HCT116 (cell line): ENCODE measurements at regions not wholly inside any gene's neighbourhood (a gene's known extent, or its start where the extent isn't known, plus 50 kb on each side); places are given as distances from the start of the nearest gene placed in this dataset.

Source experiments
- ATAC-seq: fragments of 200-7000 bp; cut with Tn5 transposase; 2 replicates; pipeline ENCODE4 v1.9.1; 2020; ENCODE audit warnings: mild to moderate bottlenecking, moderate library complexity
- BruUV-seq: library from RNA; stranded (reverse); fragments of 400-500 nt; replicated peaks from 2 replicates; lab custom pipeline; 2021; lab: Mats Ljungman, UMichigan
- CTCF ChIA-PET: fragments of 300-600 bp; sonication (Branson Sonifier 250); formaldehyde crosslinking; loops from one replicate; lab custom pipeline; 2021; ENCODE audit warnings: antibody characterized with exemption; lab: Charles Lee
- POLR2A ChIA-PET: fragments of 300-600, 350-600 bp; sonication (Branson Sonifier 250); formaldehyde crosslinking; loops from one replicate; lab custom pipeline; 2021; ENCODE audit warnings: antibody characterized with exemption; lab: Charles Lee
- RAD21 ChIA-PET, 2 experiments: fragments of 300-600 bp; sonication (Branson Sonifier 250); formaldehyde crosslinking; loops; one replicate each; lab custom pipeline; 2023; ENCODE audit warnings: low total read pairs in 2 of 2; ENCODE audit not compliant: uncharacterized antibody in 2 of 2, unreplicated experiment in 2 of 2, low non-redundant PET in 1 of 2; lab: Charles Lee
- DNase-seq: peaks from one replicate; pipeline ENCODE4 v3.0.0-alpha.2; 2010; ENCODE audit warnings: low read depth, low spot score
- H2AFZ ChIP-seq: fragments of 200-600 bp; shearing (Covaris generic), sonication (generic); 2 replicates; pipeline ENCODE4 v1.6.1; 2017; ENCODE audit warnings: low read depth, mixed run types, mixed read lengths, antibody characterized with exemption, low read length; ENCODE audit not compliant: poor library complexity, severe bottlenecking
- H3K27ac ChIP-seq: 2 replicates; pipeline ENCODE4 v1.5.1; 2012; ENCODE audit warnings: low read depth, low read length
- H3K27me3 ChIP-seq: fragments of 200-600 bp; sonication (generic); 2 replicates; pipeline ENCODE4 v1.6.1; 2016; ENCODE audit warnings: mixed run types, low read length, mixed read lengths; ENCODE audit not compliant: insufficient read depth
- H3K36me3 ChIP-seq, 2 experiments: fragments of 200-500 bp in 1 of 2; fragments of 200-600 bp in 1 of 2; sonication (Bioruptor generic) in 1 of 2; sonication (generic) in 1 of 2; 2 replicates each; pipeline versions ENCODE4 v1.5.1 to v1.6.1; 2014 to 2016; ENCODE audit warnings: low read length in 2 of 2, inconsistent platforms in 1 of 2, mixed read lengths in 1 of 2, mixed run types in 1 of 2; ENCODE audit not compliant: insufficient read depth in 2 of 2, control insufficient read depth in 1 of 2
- H3K4me1 ChIP-seq, 2 experiments: fragments of 200-600 bp in 1 of 2; sonication (generic) in 1 of 2; 2 replicates each; pipeline versions ENCODE4 v1.5.1 to v1.6.1; 2012 to 2017; ENCODE audit warnings: low read length in 2 of 2, inconsistent platforms in 1 of 2, mild to moderate bottlenecking in 1 of 2, mixed read lengths in 1 of 2, mixed run types in 1 of 2, moderate library complexity in 1 of 2; ENCODE audit not compliant: insufficient read depth in 2 of 2, control insufficient read depth in 1 of 2
- H3K4me2 ChIP-seq: fragments of 200-600 bp; sonication (generic); 2 replicates; pipeline ENCODE4 v1.6.1; 2017; ENCODE audit warnings: mixed run types, low read length, mixed read lengths
- H3K4me3 ChIP-seq, 2 experiments: fragments of 200-600 bp in 1 of 2; sonication (generic) in 1 of 2; replicated peaks in 1 of 2; 2 replicates each; pipeline ENCODE4 v1.5.1; 2011 to 2016; ENCODE audit warnings: low read length in 2 of 2, control low read depth in 1 of 2, low read depth in 1 of 2, mild to moderate bottlenecking in 1 of 2, mixed read lengths in 1 of 2, mixed run types in 1 of 2
- H3K79me2 ChIP-seq: fragments of 200-600 bp; sonication (generic); 2 replicates; pipeline ENCODE4 v1.6.1; 2017; ENCODE audit warnings: mild to moderate bottlenecking, mixed run types, low read length, moderate library complexity, mixed read lengths; ENCODE audit not compliant: insufficient read depth
- H3K9ac ChIP-seq: fragments of 200-600 bp; sonication (generic); 2 replicates; pipeline ENCODE4 v1.6.1; 2016; ENCODE audit warnings: low read length, mixed read lengths
- H3K9me2 ChIP-seq: fragments of 200-600 bp; sonication (generic), shearing (Covaris generic); 2 replicates; pipeline ENCODE4 v1.6.1; 2017; ENCODE audit warnings: mixed run types, mild to moderate bottlenecking, moderate library complexity; ENCODE audit not compliant: insufficient read depth
- H3K9me3 ChIP-seq, 2 experiments: fragments of 200-500 bp in 1 of 2; fragments of 200-600 bp in 1 of 2; sonication (Bioruptor generic) in 1 of 2; sonication (generic) in 1 of 2; 2 replicates each; pipeline ENCODE4 v1.6.1; 2014 to 2017; ENCODE audit warnings: low read length in 2 of 2, mixed read lengths in 2 of 2, inconsistent platforms in 1 of 2, low read depth in 1 of 2, mild to moderate bottlenecking in 1 of 2, mixed run types in 1 of 2, moderate library complexity in 1 of 2; ENCODE audit not compliant: control insufficient read depth in 1 of 2, insufficient read depth in 1 of 2
- H4K20me1 ChIP-seq: fragments of 200-600 bp; sonication (generic), shearing (Covaris generic); 2 replicates; pipeline ENCODE4 v1.6.1; 2017; ENCODE audit warnings: mixed run types, mild to moderate bottlenecking, moderate library complexity; ENCODE audit not compliant: insufficient read depth
- CBX3 ChIP-seq: IDR thresholded peaks from 2 replicates; pipeline ENCODE4 v1.6.1; 2012; ENCODE audit warnings: low read depth
- EGR1 ChIP-seq: IDR thresholded peaks from 2 replicates; pipeline ENCODE4 v1.6.1; 2012; ENCODE audit warnings: low read depth
- EZH2 ChIP-seq: fragments of 200-600 bp; sonication (generic); IDR thresholded peaks from 2 replicates; pipeline ENCODE4 v1.6.1; 2017; ENCODE audit warnings: antibody characterized with exemption, mixed run types
- FOSL1 ChIP-seq: IDR thresholded peaks from 2 replicates; pipeline ENCODE4 v1.6.1; 2012; ENCODE audit warnings: low read depth
- JUND ChIP-seq: IDR thresholded peaks from 2 replicates; pipeline ENCODE4 v1.6.1; 2012
- RAD21 ChIP-seq: IDR thresholded peaks from 2 replicates; pipeline ENCODE4 v1.6.1; 2012; ENCODE audit warnings: low read depth, mild to moderate bottlenecking
- SIN3A ChIP-seq: IDR thresholded peaks from 2 replicates; pipeline ENCODE4 v1.6.1; 2012; ENCODE audit warnings: low read depth
- SP1 ChIP-seq: IDR thresholded peaks from 2 replicates; pipeline ENCODE4 v1.6.1; 2012; ENCODE audit warnings: low read depth
- SRF ChIP-seq: IDR thresholded peaks from 2 replicates; pipeline ENCODE4 v1.6.1; 2012; ENCODE audit warnings: low read depth
- YY1 ChIP-seq: IDR thresholded peaks from 2 replicates; pipeline ENCODE4 v1.6.1; 2011; ENCODE audit warnings: low read length, low read depth, moderate library complexity, mild to moderate bottlenecking; ENCODE audit not compliant: insufficient replicate concordance; ENCODE audit errors: extremely low read depth
- ZFX ChIP-seq: fragments of 450-650 bp; IDR thresholded peaks from 2 replicates; pipeline ENCODE4 v1.6.1; 2017
- intact Hi-C: fragments of 100-400 bp; cut with micrococcal nuclease; formaldehyde crosslinking; loops from 2 replicates; pipeline ENCODE4 v1.10.0; 2022
- TF ChIP-seq, protein P1 (sequence below): IDR thresholded peaks from 2 replicates; pipeline ENCODE4 v1.6.1; 2012
- TF ChIP-seq, protein P2 (sequence below): IDR thresholded peaks from 2 replicates; pipeline ENCODE4 v1.6.1; 2012; ENCODE audit warnings: low read depth
- TF ChIP-seq, protein P3 (sequence below): IDR thresholded peaks from 2 replicates; pipeline ENCODE4 v1.6.1; 2011; ENCODE audit warnings: mild to moderate bottlenecking, low read length, moderate library complexity; ENCODE audit not compliant: insufficient replicate concordance; ENCODE audit errors: extremely low read depth
- TF ChIP-seq, protein P4 (sequence below), 3 experiments: fragments of 200-600 bp in 1 of 3; sonication (generic) in 1 of 3; IDR thresholded peaks in 2 of 3; conservative IDR thresholded peaks in 1 of 3; 2 replicates each; pipeline ENCODE4 v1.5.1; 2012 to 2017; ENCODE audit warnings: low read depth in 2 of 3, low read length in 2 of 3, antibody characterized with exemption in 1 of 3, borderline replicate concordance in 1 of 3, control low read depth in 1 of 3, mild to moderate bottlenecking in 1 of 3, mixed read lengths in 1 of 3, mixed run types in 1 of 3, moderate library complexity in 1 of 3; ENCODE audit not compliant: insufficient read depth in 1 of 3

DNA sequence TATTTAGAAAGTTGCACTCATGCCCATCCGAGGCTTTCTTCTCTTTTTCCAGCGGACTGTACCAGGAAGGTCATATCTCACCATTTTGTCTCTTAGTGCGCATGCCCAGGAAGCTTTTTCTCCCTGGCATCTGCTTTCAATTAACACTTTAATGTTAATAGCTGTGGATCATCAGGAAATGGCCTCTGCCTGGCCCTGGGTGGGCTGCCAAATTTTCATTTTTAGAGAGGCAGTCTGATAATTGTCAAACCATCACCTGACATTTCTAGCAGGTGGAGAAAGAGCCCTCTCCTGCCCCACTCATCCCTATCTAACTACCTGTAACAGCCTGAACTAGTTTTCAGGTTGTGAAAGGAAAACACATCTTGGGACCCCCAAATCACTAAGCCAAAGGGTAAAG is 257.4 kb upstream of the LRRC4C start:
- CTCF ChIA-PET = no interaction called here
- RAD21 ChIA-PET = no interaction called here
- no peak for DNase-seq
- Histone ChIP-seq H3K9me2 (no peaks in the 10 kb centered on the region), H3K4me1 (no peaks in the 10 kb centered on the region), H3K9ac (no peak overlapping the region), H4K20me1 (no peaks in the 10 kb centered on the region), H3K36me3 (no peaks in the 10 kb centered on the region), H3K4me3 (no peak overlapping the region), H3K9me3 (peaks cover 0 to 24% of the 10 kb centered on the region in 2 experiments; a peak in 2 of 4 replicates), H3K27ac (no peak overlapping the region), H3K4me2 (no peak overlapping the region), H3K79me2 (no peaks in the 10 kb centered on the region), H3K27me3 (no peaks in the 10 kb centered on the region), H2AFZ (no peak overlapping the region)
- no peak for TF ChIP-seq SIN3A
- TF ChIP-seq RAD21 = no peak
- no peak for TF ChIP-seq YY1
- TF ChIP-seq, protein P1, sequence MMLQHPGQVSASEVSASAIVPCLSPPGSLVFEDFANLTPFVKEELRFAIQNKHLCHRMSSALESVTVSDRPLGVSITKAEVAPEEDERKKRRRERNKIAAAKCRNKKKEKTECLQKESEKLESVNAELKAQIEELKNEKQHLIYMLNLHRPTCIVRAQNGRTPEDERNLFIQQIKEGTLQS = no peak
- TF ChIP-seq, protein P2, sequence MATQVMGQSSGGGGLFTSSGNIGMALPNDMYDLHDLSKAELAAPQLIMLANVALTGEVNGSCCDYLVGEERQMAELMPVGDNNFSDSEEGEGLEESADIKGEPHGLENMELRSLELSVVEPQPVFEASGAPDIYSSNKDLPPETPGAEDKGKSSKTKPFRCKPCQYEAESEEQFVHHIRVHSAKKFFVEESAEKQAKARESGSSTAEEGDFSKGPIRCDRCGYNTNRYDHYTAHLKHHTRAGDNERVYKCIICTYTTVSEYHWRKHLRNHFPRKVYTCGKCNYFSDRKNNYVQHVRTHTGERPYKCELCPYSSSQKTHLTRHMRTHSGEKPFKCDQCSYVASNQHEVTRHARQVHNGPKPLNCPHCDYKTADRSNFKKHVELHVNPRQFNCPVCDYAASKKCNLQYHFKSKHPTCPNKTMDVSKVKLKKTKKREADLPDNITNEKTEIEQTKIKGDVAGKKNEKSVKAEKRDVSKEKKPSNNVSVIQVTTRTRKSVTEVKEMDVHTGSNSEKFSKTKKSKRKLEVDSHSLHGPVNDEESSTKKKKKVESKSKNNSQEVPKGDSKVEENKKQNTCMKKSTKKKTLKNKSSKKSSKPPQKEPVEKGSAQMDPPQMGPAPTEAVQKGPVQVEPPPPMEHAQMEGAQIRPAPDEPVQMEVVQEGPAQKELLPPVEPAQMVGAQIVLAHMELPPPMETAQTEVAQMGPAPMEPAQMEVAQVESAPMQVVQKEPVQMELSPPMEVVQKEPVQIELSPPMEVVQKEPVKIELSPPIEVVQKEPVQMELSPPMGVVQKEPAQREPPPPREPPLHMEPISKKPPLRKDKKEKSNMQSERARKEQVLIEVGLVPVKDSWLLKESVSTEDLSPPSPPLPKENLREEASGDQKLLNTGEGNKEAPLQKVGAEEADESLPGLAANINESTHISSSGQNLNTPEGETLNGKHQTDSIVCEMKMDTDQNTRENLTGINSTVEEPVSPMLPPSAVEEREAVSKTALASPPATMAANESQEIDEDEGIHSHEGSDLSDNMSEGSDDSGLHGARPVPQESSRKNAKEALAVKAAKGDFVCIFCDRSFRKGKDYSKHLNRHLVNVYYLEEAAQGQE = no peak
- no peak for TF ChIP-seq SP1
- TF ChIP-seq, protein P3, sequence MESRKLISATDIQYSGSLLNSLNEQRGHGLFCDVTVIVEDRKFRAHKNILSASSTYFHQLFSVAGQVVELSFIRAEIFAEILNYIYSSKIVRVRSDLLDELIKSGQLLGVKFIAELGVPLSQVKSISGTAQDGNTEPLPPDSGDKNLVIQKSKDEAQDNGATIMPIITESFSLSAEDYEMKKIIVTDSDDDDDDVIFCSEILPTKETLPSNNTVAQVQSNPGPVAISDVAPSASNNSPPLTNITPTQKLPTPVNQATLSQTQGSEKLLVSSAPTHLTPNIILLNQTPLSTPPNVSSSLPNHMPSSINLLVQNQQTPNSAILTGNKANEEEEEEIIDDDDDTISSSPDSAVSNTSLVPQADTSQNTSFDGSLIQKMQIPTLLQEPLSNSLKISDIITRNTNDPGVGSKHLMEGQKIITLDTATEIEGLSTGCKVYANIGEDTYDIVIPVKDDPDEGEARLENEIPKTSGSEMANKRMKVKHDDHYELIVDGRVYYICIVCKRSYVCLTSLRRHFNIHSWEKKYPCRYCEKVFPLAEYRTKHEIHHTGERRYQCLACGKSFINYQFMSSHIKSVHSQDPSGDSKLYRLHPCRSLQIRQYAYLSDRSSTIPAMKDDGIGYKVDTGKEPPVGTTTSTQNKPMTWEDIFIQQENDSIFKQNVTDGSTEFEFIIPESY = no peak
- TF ChIP-seq SRF = no peak
- no peak for TF ChIP-seq ZFX
- TF ChIP-seq EGR1 = no peak
- no peak for TF ChIP-seq CBX3
- TF ChIP-seq, protein P4, sequence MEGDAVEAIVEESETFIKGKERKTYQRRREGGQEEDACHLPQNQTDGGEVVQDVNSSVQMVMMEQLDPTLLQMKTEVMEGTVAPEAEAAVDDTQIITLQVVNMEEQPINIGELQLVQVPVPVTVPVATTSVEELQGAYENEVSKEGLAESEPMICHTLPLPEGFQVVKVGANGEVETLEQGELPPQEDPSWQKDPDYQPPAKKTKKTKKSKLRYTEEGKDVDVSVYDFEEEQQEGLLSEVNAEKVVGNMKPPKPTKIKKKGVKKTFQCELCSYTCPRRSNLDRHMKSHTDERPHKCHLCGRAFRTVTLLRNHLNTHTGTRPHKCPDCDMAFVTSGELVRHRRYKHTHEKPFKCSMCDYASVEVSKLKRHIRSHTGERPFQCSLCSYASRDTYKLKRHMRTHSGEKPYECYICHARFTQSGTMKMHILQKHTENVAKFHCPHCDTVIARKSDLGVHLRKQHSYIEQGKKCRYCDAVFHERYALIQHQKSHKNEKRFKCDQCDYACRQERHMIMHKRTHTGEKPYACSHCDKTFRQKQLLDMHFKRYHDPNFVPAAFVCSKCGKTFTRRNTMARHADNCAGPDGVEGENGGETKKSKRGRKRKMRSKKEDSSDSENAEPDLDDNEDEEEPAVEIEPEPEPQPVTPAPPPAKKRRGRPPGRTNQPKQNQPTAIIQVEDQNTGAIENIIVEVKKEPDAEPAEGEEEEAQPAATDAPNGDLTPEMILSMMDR (IDR thresholded peaks at IDR 0.05 in 2 of 3, conservative IDR thresholded peaks at IDR 0.05 in 1 of 3; ENCODE audit: borderline replicate concordance in 1 of 3, insufficient read depth in 1 of 3, low read depth in 2 of 3, low read length in 2 of 3) = no peak
- no peak for TF ChIP-seq JUND
- no peak for TF ChIP-seq FOSL1
- TF ChIP-seq EZH2 = no peak
- POLR2A ChIA-PET = no interaction called here
- ATAC-seq = no peak
- intact Hi-C loops = no loop called here
- no TSS peak for BruUV-seq
